Cardiac fibroblast (primary cell): ENCODE measurements at regions not wholly inside any gene's neighbourhood (a gene's known extent, or its start where the extent isn't known, plus 50 kb on each side); places are given as distances from the start of the nearest gene placed in this dataset.

Experiments used
- DNase-seq, 2 donors: peaks; one replicate each; pipeline versions ENCODE4 v3.0.0 to v3.0.0-alpha.2; 2010; ENCODE audit warnings: low read depth in 2 of 2
- H3K4me3 ChIP-seq, 2 donors: replicated peaks in 1 of 2; 1 replicate in 1 of 2; 2 replicates in 1 of 2; pipeline ENCODE4 v1.5.1; 2011; ENCODE audit warnings: low read depth in 2 of 2, low read length in 2 of 2, mild to moderate bottlenecking in 2 of 2, moderate library complexity in 1 of 2
- CTCF ChIP-seq: IDR thresholded peaks from one replicate; pipeline ENCODE4 v1.5.1; 2011; ENCODE audit warnings: low read depth, mild to moderate bottlenecking, low read length, inconsistent platforms

- peak overlapping the region in 1 of 2 donors; percentile 11 for H3K4me3 ChIP-seq
These were observed 1089.9 kb upstream of the CDH6 start for GRCh38 chr5:30103452-30104202.

GRCh38 chr5:30103052-30103451, 1090.4 kb upstream of the CDH6 start:
- no peak overlapping the region for H3K4me3 ChIP-seq

More at GRCh38 chr5:30103452-30104202, 1089.9 kb upstream of the CDH6 start:
- peak; percentile 24 to 49 for DNase-seq
- TF ChIP-seq CTCF = no peak

GRCh38 chr5:30102185-30102584, 1091.3 kb upstream of the CDH6 start:
- DNase-seq = no peak
- no peak for TF ChIP-seq CTCF
- no peak overlapping the region for H3K4me3 ChIP-seq

More at GRCh38 chr5:30103052-30103451, 1090.4 kb upstream of the CDH6 start:
- no peak for TF ChIP-seq CTCF
- peak; percentile 65 to 69 for DNase-seq

GRCh38 chr5:30100929-30101328, 1092.6 kb upstream of the CDH6 start:
- no peak for TF ChIP-seq CTCF
- H3K4me3 ChIP-seq = no peak overlapping the region
- DNase-seq = no peak

GRCh38 chr5:30100148-30100713, 1093.3 kb upstream of the CDH6 start:
- H3K4me3 ChIP-seq = no peak overlapping the region
- no peak for TF ChIP-seq CTCF
- peak in 1 of 2 donors; percentile 19 for DNase-seq

GRCh38 chr5:30099634-30100033, 1093.9 kb upstream of the CDH6 start:
- DNase-seq = peak; percentile 40 to 86
- no peak for TF ChIP-seq CTCF
- H3K4me3 ChIP-seq = no peak overlapping the region
